RKO (cell line): ENCODE measurements at regions not wholly inside any gene's neighbourhood (a gene's known extent, or its start where the extent isn't known, plus 50 kb on each side); places are given as distances from the start of the nearest gene placed in this dataset.

Source experiments
- DNase-seq: peaks from one replicate; pipeline ENCODE4 v3.0.0-alpha.2; 2016; ENCODE audit warnings: low spot score

- DNase-seq = no peak
Observed at GRCh38 chr2:192357217-192357616, 162.5 kb upstream of the TMEFF2 start.

- DNase-seq = no peak
Observed at GRCh38 chr2:192354512-192355244, 159.9 kb upstream of the TMEFF2 start.

- no peak for DNase-seq
Observed at GRCh38 chr2:192347542-192347941, 152.8 kb upstream of the TMEFF2 start.

- no peak for DNase-seq
Observed at GRCh38 chr2:192345287-192345686, 150.6 kb upstream of the TMEFF2 start.

GRCh38 chr2:192333642-192334041 is 138.9 kb upstream of the TMEFF2 start:
- no peak for DNase-seq

GRCh38 chr2:192328297-192328696 is 133.6 kb upstream of the TMEFF2 start:
- no peak for DNase-seq

- DNase-seq = no peak
Observed at GRCh38 chr2:192327576-192327975, 132.8 kb upstream of the TMEFF2 start.

GRCh38 chr2:192315543-192315942 is 120.8 kb upstream of the TMEFF2 start:
- DNase-seq = no peak

GRCh38 chr2:192314800-192315481 is 120.2 kb upstream of the TMEFF2 start:
- DNase-seq = no peak

GRCh38 chr2:192313773-192314172 is 119.0 kb upstream of the TMEFF2 start:
- DNase-seq = no peak

- no peak for DNase-seq
Observed at GRCh38 chr2:192311701-192312460, 117.1 kb upstream of the TMEFF2 start.

GRCh38 chr2:192307530-192307929 is 112.8 kb upstream of the TMEFF2 start:
- DNase-seq = no peak

- no peak for DNase-seq
Observed at GRCh38 chr2:192298664-192299063, 103.9 kb upstream of the TMEFF2 start.

- DNase-seq = no peak
Observed at GRCh38 chr2:192292478-192292877, 97.7 kb upstream of the TMEFF2 start.

- no peak for DNase-seq
Observed at GRCh38 chr2:192288295-192288694, 93.6 kb upstream of the TMEFF2 start.

- peak; percentile 73 for DNase-seq
Observed at GRCh38 chr2:192286093-192286701, 91.5 kb upstream of the TMEFF2 start.

- DNase-seq = no peak
Observed at GRCh38 chr2:192283450-192283849, 88.7 kb upstream of the TMEFF2 start.

- DNase-seq = no peak
Observed at GRCh38 chr2:192278701-192279100, 84.0 kb upstream of the TMEFF2 start.

- DNase-seq = no peak
Observed at GRCh38 chr2:192277494-192278109, 82.9 kb upstream of the TMEFF2 start.

GRCh38 chr2:192275632-192276031 is 80.9 kb upstream of the TMEFF2 start:
- DNase-seq = no peak

GRCh38 chr2:192267484-192267883 is 72.8 kb upstream of the TMEFF2 start:
- peak; percentile 93 for DNase-seq

- DNase-seq = no peak
Observed at GRCh38 chr2:192265751-192266150, 71.0 kb upstream of the TMEFF2 start.
